D721Med (cell line): ENCODE measurements at regions not wholly inside any gene's neighbourhood (a gene's known extent, or its start where the extent isn't known, plus 50 kb on each side); places are given as distances from the start of the nearest gene placed in this dataset.
A peak's percentile ranks its signal among the peaks of the same experiment; 100 is the strongest.

Experiments used
- DNase-seq: peaks from one replicate; pipeline ENCODE4 v3.0.0; 2011; ENCODE audit warnings: low spot score; ENCODE audit not compliant: insufficient read length
- FAIRE-seq: peaks from 2 replicates; lab custom pipeline; 2011; peaks lifted over from hg19 to GRCh38; lab: Jason Lieb, UNC
- CTCF ChIP-seq: IDR thresholded peaks from 2 replicates; pipeline ENCODE4 v1.5.1; 2012; ENCODE audit warnings: mild to moderate bottlenecking, control low read depth; ENCODE audit not compliant: insufficient read depth; ENCODE audit errors: missing control alignments

GRCh38 chr1:239178961-239179360 is 207.4 kb upstream of the CHRM3 start:
- FAIRE-seq, result no peak
- DNase-seq, result no peak
- no peak for TF ChIP-seq CTCF

GRCh38 chr1:239174880-239175279 is 211.5 kb upstream of the CHRM3 start:
- FAIRE-seq, result peak; percentile 81
- no peak for TF ChIP-seq CTCF

GRCh38 chr1:239170828-239171227 is 215.5 kb upstream of the CHRM3 start:
- DNase-seq (no peak), FAIRE-seq (no peak)
- TF ChIP-seq CTCF, result no peak

More at GRCh38 chr1:239174880-239175279, 211.5 kb upstream of the CHRM3 start:
- DNase-seq, result no peak

DNA sequence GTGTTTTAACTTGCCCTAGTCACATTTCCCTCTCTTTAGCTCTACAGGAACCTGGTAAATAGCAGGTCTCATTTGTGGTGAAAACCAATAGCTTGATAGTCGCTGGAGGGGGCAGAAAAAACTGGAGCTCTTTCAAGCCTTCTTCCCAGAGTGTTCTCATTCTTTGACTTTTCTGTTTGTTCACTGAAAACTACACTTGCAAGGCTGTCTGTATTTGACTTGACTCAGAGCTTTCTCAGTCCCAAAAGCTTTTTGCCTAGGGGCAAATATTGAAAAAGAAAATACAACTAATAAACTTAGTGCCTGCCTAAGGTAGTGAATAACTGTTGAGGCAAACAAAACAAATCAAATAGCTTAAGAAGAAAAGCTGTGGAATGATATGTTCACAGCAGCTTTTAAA is 217.1 kb upstream of the CHRM3 start:
- no peak for DNase-seq
- no peak for FAIRE-seq
- TF ChIP-seq CTCF, result no peak

DNA sequence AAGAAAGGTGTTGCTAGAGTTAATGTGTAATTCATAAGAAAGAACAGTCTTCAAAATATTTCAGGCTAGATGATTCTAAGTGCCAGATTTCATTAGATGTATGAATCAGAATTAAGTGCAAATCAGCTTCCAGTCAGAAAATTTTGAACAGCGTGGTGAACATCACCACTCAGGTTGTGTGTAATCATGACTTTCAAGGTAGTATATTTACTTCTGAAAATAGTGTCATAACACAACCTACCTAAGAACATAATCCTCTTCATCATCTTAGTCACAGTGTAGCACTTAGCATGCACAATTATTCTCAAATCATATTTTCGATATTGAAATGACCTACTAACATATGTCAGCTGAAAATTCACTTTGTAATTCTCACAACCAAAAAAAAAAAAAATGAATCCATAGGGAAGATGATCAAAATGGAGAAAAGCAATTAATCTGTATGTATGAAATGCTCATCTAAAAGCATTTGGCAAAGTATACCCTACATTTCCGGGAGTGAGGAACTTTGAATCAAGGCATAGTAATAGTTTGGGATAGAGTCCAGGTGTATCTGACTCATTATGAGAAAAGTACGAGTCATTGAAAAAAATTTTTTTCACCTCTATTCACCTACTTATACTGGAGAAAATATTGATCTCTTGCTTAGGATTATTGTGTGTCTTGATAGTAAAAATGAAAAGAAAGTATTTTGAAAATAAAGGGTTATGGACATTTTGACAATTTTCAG is 221.8 kb upstream of the CHRM3 start:
- DNase-seq (no peak), FAIRE-seq (peak; percentile 95)
- TF ChIP-seq CTCF, result no peak

GRCh38 chr1:239155466-239156091 is 230.8 kb upstream of the CHRM3 start:
- DNase-seq (no peak), FAIRE-seq (no peak)
- TF ChIP-seq CTCF, result no peak

DNA sequence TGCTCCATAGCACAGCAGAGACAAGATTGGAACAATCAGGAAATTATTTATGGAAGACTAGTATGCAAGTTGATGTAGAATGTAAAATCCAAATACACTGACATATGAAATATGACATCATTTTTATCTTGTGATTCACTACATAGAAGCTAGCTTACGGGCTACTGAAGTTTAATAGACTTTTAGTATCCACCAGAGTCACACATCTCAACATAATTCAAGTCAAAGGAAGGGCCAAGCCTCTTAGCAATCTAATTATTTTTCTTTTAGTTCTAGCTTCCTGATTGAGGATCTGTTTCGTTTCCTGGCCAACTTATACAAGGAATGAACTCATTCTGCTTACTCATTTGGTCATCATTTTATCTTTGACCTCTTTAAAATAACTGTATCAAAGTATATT is 234.4 kb upstream of the CHRM3 start:
- FAIRE-seq, result no peak

More for the DNA sequence above, 234.4 kb upstream of the CHRM3 start:
- no peak for TF ChIP-seq CTCF
- DNase-seq, result no peak
